Endothelial cell (in vitro differentiated cells): ENCODE measurements at regions not wholly inside any gene's neighbourhood (a gene's known extent, or its start where the extent isn't known, plus 50 kb on each side); places are given as distances from the start of the nearest gene placed in this dataset.

Source experiments
- DNase-seq: peaks from one replicate; pipeline ENCODE4 v3.0.0; 2021; ENCODE audit warnings: low spot score
- H3K27ac Mint-ChIP-seq: one replicate; pipeline ENCODE4 v1.8.0; 2021; ENCODE audit warnings: mixed read lengths, inconsistent platforms; ENCODE audit not compliant: unreplicated experiment
- H3K27me3 Mint-ChIP-seq: one replicate; pipeline ENCODE4 v1.8.0; 2021; ENCODE audit warnings: mild to moderate bottlenecking, moderate library complexity, mixed read lengths, inconsistent platforms; ENCODE audit not compliant: unreplicated experiment
- H3K36me3 Mint-ChIP-seq: one replicate; pipeline ENCODE4 v1.8.0; 2021; ENCODE audit warnings: mild to moderate bottlenecking, low read depth, mixed read lengths, inconsistent platforms; ENCODE audit not compliant: unreplicated experiment
- H3K4me1 Mint-ChIP-seq: one replicate; pipeline ENCODE4 v1.8.0; 2021; ENCODE audit warnings: mild to moderate bottlenecking, mixed read lengths, inconsistent platforms; ENCODE audit not compliant: unreplicated experiment
- H3K4me3 Mint-ChIP-seq: one replicate; pipeline ENCODE4 v1.8.0; 2021; ENCODE audit warnings: mild to moderate bottlenecking, mixed read lengths, inconsistent platforms; ENCODE audit not compliant: unreplicated experiment
- H3K9me3 Mint-ChIP-seq: one replicate; pipeline ENCODE4 v1.8.0; 2021; ENCODE audit warnings: mixed read lengths, inconsistent platforms; ENCODE audit not compliant: unreplicated experiment
- TF ChIP-seq, protein P1 (sequence below): fragments of 200-600 bp; sonication (generic); IDR thresholded peaks from one replicate; pipeline ENCODE4 v1.5.0; 2021; ENCODE audit warnings: antibody characterized with exemption; ENCODE audit not compliant: unreplicated experiment

DNA sequence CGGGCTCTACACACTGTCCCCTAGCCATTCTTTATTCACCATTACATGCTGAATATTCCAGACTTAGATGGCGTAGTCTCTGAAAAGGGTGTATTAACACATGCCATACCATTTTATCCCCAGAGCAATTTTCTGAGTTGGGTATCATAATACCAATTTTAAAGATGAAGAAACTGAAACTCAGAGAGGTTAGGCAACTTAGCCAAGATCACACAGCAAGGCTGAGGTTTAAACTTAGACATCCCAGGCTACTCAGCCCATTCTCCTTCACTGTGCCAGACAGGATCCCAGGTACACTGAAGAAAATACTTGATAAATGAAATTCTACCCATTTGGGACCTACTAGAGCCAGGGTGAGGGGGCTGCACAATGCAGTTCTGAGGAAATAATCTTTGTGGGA lies 67.4 kb upstream of the ARHGAP36 start:
- Mint-ChIP-seq H3K9me3 (no peaks in the 10 kb centered on the region), H3K27me3 (no peaks in the 10 kb centered on the region), H3K27ac (no peak overlapping the region), H3K36me3 (no peaks in the 10 kb centered on the region), H3K4me1 (no peaks in the 10 kb centered on the region), H3K4me3 (no peak overlapping the region)
- no peak for DNase-seq
- TF ChIP-seq, protein P1, sequence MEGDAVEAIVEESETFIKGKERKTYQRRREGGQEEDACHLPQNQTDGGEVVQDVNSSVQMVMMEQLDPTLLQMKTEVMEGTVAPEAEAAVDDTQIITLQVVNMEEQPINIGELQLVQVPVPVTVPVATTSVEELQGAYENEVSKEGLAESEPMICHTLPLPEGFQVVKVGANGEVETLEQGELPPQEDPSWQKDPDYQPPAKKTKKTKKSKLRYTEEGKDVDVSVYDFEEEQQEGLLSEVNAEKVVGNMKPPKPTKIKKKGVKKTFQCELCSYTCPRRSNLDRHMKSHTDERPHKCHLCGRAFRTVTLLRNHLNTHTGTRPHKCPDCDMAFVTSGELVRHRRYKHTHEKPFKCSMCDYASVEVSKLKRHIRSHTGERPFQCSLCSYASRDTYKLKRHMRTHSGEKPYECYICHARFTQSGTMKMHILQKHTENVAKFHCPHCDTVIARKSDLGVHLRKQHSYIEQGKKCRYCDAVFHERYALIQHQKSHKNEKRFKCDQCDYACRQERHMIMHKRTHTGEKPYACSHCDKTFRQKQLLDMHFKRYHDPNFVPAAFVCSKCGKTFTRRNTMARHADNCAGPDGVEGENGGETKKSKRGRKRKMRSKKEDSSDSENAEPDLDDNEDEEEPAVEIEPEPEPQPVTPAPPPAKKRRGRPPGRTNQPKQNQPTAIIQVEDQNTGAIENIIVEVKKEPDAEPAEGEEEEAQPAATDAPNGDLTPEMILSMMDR = no peak

DNA sequence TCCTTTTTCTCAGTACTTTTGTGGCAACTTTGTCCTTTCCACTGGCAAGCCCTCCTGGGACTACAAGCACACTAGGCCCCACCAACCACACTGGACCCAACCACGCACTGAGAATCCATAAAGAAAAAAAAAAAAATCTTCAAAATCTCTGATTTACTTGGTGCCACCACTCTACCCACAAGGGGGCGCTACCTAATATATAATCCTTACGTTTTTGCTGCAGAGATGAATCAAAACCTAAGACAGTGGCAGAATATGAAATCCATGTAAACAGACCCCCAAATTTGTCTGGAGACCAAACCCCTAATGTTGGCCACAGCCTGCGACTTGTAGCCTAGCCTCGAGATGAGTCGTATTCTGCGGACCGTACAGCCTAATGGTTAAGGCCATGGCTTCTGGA lies 63.5 kb upstream of the ARHGAP36 start:
- DNase-seq = peak; percentile 22
- Mint-ChIP-seq H3K27ac (no peak overlapping the region), H3K36me3 (no peaks in the 10 kb centered on the region), H3K9me3 (no peaks in the 10 kb centered on the region), H3K27me3 (no peaks in the 10 kb centered on the region), H3K4me1 (no peaks in the 10 kb centered on the region), H3K4me3 (no peak overlapping the region)
- TF ChIP-seq, protein P1 = peak; percentile 84

DNA sequence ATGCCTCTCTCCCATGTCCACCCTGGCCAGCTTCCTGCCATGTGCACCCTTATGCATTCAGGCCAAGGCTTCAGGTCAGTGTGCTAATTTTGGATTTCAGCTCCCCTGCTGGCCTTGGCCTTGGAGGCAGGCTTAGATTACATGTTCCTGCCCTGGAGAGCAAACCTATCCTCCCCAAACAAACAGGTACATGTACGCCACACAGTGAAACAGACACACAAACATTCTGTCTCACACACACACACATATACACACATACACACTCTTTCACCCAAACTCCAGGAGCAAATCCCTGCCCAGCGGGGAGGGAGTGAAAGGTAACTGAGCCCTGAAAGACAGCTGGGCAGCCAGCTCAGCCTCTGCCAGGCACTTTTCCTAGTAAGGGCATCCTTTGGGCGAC lies 62.7 kb upstream of the ARHGAP36 start:
- TF ChIP-seq, protein P1 = no peak
- Mint-ChIP-seq H3K4me3 (no peak overlapping the region), H3K27ac (no peak overlapping the region), H3K36me3 (no peaks in the 10 kb centered on the region), H3K9me3 (no peaks in the 10 kb centered on the region), H3K4me1 (no peaks in the 10 kb centered on the region), H3K27me3 (no peaks in the 10 kb centered on the region)
- DNase-seq = no peak

DNA sequence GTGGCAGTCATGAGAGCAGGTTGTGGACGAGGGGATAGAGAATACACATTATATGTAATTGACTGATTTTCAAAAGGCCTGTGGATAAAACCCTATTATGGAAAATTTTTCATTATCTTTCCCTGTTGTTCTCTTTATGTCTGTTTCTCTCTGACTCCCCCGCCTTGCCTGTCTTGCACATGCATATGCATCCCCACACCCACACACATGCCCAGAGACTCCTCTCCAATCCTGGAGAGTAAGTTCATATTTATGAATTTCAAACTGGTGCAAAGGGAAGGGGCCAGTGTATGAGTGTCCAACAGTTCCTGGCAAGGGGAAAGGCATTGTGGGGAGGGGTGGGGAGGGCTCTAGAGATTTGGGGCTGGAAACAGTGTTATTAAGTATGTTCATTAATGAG lies 60.8 kb upstream of the ARHGAP36 start:
- Mint-ChIP-seq H3K36me3 (no peaks in the 10 kb centered on the region), H3K9me3 (no peaks in the 10 kb centered on the region), H3K27me3 (no peaks in the 10 kb centered on the region), H3K4me1 (no peaks in the 10 kb centered on the region), H3K4me3 (no peak overlapping the region), H3K27ac (no peak overlapping the region)
- TF ChIP-seq, protein P1 = no peak
- DNase-seq = no peak

DNA sequence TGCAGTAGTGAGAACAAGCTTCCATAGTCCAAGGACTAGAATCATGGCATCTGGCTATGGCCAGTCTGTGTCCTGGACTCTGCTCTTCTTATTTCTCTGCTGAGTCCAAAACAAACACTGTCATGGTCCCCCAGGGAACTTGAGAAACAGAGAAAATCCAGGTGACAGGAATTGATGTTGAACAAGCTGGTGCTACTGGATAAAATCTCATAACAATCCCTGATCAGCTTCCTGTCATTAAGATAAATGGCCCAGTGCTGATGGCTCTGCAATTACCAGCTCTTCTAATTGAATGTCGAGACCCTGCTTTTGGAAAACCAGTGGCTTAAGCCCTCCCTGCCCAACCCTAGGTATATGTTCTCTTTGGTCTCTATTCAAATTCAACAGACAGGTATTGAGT lies 58.8 kb upstream of the ARHGAP36 start:
- H3K27me3 Mint-ChIP-seq = no peaks in the 10 kb centered on the region

More for the DNA sequence above, 58.8 kb upstream of the ARHGAP36 start:
- no peaks in the 10 kb centered on the region for H3K36me3 Mint-ChIP-seq
- no peak overlapping the region for H3K4me3 Mint-ChIP-seq
- no peak overlapping the region for H3K27ac Mint-ChIP-seq
- no peaks in the 10 kb centered on the region for H3K9me3 Mint-ChIP-seq
- no peak for DNase-seq
- H3K4me1 Mint-ChIP-seq = no peaks in the 10 kb centered on the region
- TF ChIP-seq, protein P1 = no peak
